Cardiac fibroblast (primary cell): ENCODE measurements at regions not wholly inside any gene's neighbourhood (a gene's known extent, or its start where the extent isn't known, plus 50 kb on each side); places are given as distances from the start of the nearest gene placed in this dataset.

Source experiments
- DNase-seq, 2 donors: peaks; one replicate each; pipeline versions ENCODE4 v3.0.0 to v3.0.0-alpha.2; 2010; ENCODE audit warnings: low read depth in 2 of 2
- H3K4me3 ChIP-seq, 2 donors: replicated peaks in 1 of 2; 1 replicate in 1 of 2; 2 replicates in 1 of 2; pipeline ENCODE4 v1.5.1; 2011; ENCODE audit warnings: low read depth in 2 of 2, low read length in 2 of 2, mild to moderate bottlenecking in 2 of 2, moderate library complexity in 1 of 2
- TF ChIP-seq, protein P1 (sequence below): IDR thresholded peaks from one replicate; pipeline ENCODE4 v1.5.1; 2011; ENCODE audit warnings: low read depth, mild to moderate bottlenecking, low read length, inconsistent platforms

- no peak for DNase-seq
- TF ChIP-seq, protein P1, sequence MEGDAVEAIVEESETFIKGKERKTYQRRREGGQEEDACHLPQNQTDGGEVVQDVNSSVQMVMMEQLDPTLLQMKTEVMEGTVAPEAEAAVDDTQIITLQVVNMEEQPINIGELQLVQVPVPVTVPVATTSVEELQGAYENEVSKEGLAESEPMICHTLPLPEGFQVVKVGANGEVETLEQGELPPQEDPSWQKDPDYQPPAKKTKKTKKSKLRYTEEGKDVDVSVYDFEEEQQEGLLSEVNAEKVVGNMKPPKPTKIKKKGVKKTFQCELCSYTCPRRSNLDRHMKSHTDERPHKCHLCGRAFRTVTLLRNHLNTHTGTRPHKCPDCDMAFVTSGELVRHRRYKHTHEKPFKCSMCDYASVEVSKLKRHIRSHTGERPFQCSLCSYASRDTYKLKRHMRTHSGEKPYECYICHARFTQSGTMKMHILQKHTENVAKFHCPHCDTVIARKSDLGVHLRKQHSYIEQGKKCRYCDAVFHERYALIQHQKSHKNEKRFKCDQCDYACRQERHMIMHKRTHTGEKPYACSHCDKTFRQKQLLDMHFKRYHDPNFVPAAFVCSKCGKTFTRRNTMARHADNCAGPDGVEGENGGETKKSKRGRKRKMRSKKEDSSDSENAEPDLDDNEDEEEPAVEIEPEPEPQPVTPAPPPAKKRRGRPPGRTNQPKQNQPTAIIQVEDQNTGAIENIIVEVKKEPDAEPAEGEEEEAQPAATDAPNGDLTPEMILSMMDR = no peak
- H3K4me3 ChIP-seq = no peak overlapping the region
Measured at GRCh38 chr5:87887247-87887646, 381.4 kb downstream of the TMEM161B start.

DNA sequence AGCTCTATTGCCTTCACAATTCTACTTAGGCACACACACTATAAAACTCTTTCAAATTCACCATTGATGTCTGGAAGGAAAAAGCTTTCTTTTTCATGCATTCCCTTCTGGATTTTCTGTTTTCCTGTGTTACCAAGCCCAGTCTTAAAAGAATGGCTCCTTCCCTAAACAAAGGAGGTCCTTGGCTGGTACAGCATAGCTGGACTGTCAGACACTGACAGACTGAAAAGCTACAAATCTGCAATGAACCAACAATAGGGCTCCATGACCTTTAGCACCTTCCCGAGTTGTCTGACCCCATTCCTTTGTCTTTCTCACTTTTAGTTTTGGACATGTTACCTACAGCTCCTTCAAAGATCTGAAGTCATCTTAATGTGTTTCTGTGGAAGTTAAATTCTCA is 382.5 kb downstream of the TMEM161B start:
- no peak overlapping the region for H3K4me3 ChIP-seq
- DNase-seq = no peak
- TF ChIP-seq, protein P1 = no peak

DNA sequence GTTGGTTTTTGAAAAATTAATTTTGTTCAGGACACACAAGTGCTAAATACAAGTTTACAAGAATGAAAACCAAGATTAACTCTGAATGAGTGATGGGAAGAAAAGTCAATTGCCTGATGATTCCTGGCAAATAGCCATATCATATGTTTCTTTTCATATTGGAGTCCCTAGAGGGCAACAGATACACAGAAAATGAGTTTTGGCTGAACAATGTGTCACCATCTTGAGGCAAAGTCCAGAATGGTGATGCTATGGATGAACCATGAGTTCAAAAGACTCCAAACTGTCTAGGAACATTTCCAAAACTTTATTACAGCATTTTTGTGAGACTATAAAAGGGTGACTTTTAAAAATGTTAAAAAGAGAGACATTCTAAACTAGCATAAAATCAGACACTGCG is 382.9 kb downstream of the TMEM161B start:
- no peak for DNase-seq
- no peak overlapping the region for H3K4me3 ChIP-seq
- TF ChIP-seq, protein P1 = no peak

GRCh38 chr5:87877495-87877894 is 391.1 kb downstream of the TMEM161B start:
- H3K4me3 ChIP-seq = no peak overlapping the region
- TF ChIP-seq, protein P1 = no peak
- DNase-seq = no peak

DNA sequence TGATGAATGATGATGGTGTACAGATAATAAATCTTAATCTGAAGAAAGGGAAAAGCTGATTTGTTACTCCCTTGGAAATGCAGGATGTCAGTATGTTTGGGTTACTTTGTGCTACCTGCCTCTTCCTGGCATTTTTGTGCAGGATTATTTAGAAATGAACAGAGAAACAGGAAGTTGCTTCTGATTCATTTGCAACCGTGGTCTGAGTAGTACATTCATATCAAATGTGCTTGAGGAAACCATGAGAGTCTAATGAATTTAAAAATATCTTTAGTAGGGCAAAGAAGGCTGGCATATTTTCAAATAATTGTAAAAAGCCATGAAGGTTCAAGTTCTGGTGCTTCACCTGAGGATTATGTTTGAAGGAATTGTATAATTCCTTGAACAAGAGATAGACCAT is 391.6 kb downstream of the TMEM161B start:
- TF ChIP-seq, protein P1 = no peak
- H3K4me3 ChIP-seq = no peak overlapping the region
- no peak for DNase-seq

DNA sequence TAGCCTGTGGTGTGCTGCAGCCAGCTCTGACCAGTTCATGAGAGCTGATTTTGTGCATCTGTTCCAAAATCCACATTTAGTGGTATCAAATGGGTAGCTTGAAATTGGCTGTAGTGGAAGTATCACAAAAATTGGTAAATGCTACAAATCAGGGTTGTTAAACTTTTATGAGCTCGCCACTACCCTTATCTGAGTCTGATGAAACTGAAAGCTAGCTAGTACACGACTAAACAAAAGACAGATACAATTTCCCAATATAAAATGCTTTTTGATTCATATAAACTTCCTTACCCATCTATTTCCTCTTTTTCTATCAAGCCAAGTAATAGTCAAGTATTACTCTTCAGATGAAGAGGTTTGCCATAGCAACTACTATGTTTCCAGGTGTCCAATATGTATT is 392.0 kb downstream of the TMEM161B start:
- TF ChIP-seq, protein P1 = no peak
- no peak overlapping the region for H3K4me3 ChIP-seq
- DNase-seq = no peak

DNA sequence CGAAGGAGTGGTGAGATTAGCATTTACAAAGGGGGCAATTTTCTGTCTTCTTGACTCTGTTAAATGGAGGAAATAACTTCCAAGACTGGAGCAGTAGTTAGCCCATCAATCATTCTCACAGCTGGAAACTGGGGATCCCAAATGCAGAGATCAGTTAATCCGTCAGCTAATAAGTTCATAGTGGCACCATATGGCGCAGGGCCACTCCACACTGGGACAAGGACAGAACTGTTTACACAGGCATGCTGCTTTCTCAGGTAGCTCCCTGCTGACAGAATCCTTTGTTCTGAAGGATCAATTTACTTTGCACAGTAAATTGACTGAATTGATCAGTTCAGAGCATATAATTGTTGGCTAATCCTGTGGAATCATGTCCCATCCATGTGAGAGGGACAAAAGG is 395.7 kb downstream of the TMEM161B start:
- DNase-seq = no peak
- TF ChIP-seq, protein P1 = no peak
- no peak overlapping the region for H3K4me3 ChIP-seq
